Neural crest cell (in vitro differentiated cells): ENCODE measurements at regions not wholly inside any gene's neighbourhood (a gene's known extent, or its start where the extent isn't known, plus 50 kb on each side); places are given as distances from the start of the nearest gene placed in this dataset.

Experiments
- DNase-seq: peaks from one replicate; pipeline ENCODE4 v3.0.0; 2021; ENCODE audit warnings: low read depth, mixed read lengths, low spot score
- H3K27ac Mint-ChIP-seq: one replicate; pipeline ENCODE4 v1.8.0; 2021; ENCODE audit warnings: mild to moderate bottlenecking, mixed read lengths; ENCODE audit not compliant: unreplicated experiment
- H3K27me3 Mint-ChIP-seq: 2 replicates; pipeline ENCODE4 v1.8.0; 2021; ENCODE audit warnings: low read depth, mild to moderate bottlenecking, mixed read lengths
- H3K36me3 Mint-ChIP-seq: 2 replicates; pipeline ENCODE4 v1.8.0; 2021; ENCODE audit warnings: low read depth, mild to moderate bottlenecking, mixed read lengths
- H3K4me1 Mint-ChIP-seq: 2 replicates; pipeline ENCODE4 v1.8.0; 2021; ENCODE audit warnings: mixed read lengths
- H3K4me3 Mint-ChIP-seq: one replicate; pipeline ENCODE4 v1.8.0; 2021; ENCODE audit warnings: mild to moderate bottlenecking, mixed read lengths
- H3K9me3 Mint-ChIP-seq: 2 replicates; pipeline ENCODE4 v1.8.0; 2021; ENCODE audit warnings: mixed read lengths
- TF ChIP-seq, protein P1 (sequence below): fragments of 200-600 bp; sonication (generic); conservative IDR thresholded peaks from 2 replicates; pipeline ENCODE4 v1.5.0; 2021; ENCODE audit warnings: antibody characterized with exemption, mild to moderate bottlenecking

DNA sequence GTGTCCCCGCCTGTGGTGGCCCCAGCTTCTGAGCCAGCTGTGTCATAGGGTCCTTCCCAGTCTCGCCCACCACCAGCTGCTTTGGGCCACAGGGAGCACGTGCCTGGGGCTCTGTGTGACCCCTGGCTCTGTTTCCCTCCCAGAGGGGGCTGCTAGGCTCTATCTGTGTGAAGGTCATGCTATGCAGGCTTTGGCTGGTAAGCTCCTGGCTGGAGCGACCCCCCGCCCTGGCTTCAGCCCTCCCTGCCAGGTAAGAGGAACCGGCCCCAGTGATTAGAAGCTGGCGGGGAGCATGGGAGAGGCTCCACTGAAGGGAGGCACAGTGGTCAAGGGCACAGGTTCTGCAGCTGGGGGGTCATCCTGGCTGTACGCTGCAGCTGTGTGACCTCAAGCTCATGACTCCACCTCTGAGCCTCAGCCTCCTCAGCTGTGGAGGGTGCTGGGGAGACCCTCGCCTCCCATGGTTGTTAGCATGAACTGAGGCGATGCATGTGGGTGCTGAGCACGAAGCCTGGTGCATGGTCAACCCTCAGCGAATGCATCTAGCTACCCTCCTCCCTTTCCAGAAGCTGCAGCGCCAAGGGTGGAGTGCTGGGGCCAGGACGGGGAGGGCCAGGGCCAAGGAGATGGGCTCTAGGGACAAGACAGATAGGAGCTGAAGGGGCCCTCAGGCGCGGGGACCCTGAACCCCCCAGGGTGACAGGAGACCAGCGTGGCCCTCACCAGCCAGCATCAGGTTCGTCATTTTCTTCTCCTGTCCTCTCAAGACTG lies 163.8 kb upstream of the MVB12B start:
- Mint-ChIP-seq H3K36me3 (no peaks in the 10 kb centered on the region), H3K27me3 (peaks cover 8% of the 10 kb centered on the region), H3K27ac (no peak overlapping the region), H3K4me3 (no peak overlapping the region), H3K4me1 (peaks cover under 1% of the 10 kb centered on the region), H3K9me3 (no peaks in the 10 kb centered on the region)
- no peak for DNase-seq
- TF ChIP-seq, protein P1, sequence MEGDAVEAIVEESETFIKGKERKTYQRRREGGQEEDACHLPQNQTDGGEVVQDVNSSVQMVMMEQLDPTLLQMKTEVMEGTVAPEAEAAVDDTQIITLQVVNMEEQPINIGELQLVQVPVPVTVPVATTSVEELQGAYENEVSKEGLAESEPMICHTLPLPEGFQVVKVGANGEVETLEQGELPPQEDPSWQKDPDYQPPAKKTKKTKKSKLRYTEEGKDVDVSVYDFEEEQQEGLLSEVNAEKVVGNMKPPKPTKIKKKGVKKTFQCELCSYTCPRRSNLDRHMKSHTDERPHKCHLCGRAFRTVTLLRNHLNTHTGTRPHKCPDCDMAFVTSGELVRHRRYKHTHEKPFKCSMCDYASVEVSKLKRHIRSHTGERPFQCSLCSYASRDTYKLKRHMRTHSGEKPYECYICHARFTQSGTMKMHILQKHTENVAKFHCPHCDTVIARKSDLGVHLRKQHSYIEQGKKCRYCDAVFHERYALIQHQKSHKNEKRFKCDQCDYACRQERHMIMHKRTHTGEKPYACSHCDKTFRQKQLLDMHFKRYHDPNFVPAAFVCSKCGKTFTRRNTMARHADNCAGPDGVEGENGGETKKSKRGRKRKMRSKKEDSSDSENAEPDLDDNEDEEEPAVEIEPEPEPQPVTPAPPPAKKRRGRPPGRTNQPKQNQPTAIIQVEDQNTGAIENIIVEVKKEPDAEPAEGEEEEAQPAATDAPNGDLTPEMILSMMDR: no peak

DNA sequence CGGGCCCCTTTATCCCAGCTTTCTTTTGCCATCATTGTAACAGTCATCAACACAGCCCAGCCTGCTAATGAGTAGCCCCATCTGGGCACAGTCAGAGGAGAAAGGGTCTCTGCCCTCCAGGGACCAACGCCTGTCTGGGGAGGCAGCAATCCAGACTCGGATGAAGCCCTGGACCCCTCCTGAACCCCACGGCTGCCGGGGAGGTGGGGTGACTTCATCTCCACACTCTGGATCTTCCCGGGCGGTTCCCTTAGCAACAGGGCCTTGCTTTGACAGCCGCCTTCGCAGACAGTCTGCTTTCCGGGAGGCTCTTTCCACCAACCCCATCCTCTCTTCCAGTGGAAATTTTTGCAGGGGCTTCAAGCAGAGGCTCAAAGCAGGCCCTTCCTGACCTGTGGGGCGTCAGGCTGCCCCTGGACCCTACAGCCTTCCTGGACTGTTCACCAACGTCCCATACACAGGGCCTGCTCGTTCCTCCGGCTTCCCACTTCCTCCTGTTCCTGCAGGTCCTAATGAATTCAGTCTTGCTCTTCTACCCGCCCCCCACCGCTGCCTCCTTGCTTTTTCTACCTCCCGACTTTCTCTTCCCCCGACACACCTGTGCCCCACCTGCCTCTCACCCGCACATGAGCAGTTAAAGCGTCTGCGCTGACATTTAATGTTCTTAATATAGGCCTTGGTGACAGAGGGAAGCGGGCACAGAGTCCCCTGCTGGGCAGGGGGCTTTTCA lies 161.7 kb upstream of the MVB12B start:
- DNase-seq: no peak

DNA sequence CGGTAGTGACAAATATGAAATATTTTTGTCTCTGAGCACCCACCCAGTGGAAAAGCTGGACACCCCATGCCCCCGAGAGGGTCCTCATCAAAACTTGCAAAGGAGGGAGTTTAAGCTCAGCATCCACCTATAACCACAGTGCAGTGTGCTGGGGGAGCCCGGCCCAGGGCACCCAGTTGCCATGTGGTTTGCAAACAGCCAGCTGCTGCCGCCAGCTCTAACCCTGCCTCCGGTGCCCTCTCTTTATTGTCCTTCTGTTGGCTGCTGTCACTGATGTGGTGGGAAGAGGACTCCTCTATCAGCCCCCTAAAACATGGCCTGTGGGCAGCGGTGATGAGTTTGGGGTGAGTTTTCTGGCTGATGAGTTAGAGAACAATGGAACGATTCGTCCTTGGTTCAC lies 160.9 kb upstream of the MVB12B start:
- no peak overlapping the region for H3K27ac Mint-ChIP-seq
- H3K27me3 Mint-ChIP-seq: peaks cover 17% of the 10 kb centered on the region
- H3K4me3 Mint-ChIP-seq: no peak overlapping the region
- H3K36me3 Mint-ChIP-seq: no peaks in the 10 kb centered on the region
- H3K9me3 Mint-ChIP-seq: no peaks in the 10 kb centered on the region
- TF ChIP-seq, protein P1: no peak
- no peaks in the 10 kb centered on the region for H3K4me1 Mint-ChIP-seq
- DNase-seq: no peak

More for the DNA sequence above, 161.7 kb upstream of the MVB12B start:
- TF ChIP-seq, protein P1: no peak
- Mint-ChIP-seq H3K4me3 (no peak overlapping the region), H3K27ac (no peak overlapping the region), H3K27me3 (peaks cover 16% of the 10 kb centered on the region), H3K9me3 (no peaks in the 10 kb centered on the region), H3K4me1 (no peaks in the 10 kb centered on the region), H3K36me3 (no peaks in the 10 kb centered on the region)

DNA sequence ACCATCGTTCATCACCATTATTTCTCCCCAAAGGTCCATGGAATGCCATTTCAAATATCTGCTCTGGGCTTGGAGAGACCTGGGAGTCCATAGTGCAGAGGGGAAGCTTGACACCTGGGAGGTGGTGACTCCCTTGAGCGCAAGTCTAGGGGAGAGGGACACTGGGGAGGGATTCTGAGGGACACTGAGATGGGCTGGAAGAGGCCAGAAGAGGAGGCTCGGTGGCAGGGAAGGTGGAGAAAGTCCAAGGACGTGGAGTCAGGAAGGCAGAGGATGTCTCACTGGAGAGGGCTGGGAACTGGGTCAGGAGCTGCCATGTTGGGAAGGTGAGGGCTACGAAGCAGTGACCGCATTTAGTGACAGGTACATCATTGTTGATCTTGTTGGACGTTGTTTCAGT lies 160.3 kb upstream of the MVB12B start:
- TF ChIP-seq, protein P1: no peak
- DNase-seq: no peak
- Mint-ChIP-seq H3K27me3 (peaks cover 17% of the 10 kb centered on the region), H3K9me3 (no peaks in the 10 kb centered on the region), H3K27ac (no peak overlapping the region), H3K4me1 (no peaks in the 10 kb centered on the region), H3K36me3 (no peaks in the 10 kb centered on the region), H3K4me3 (no peak overlapping the region)

DNA sequence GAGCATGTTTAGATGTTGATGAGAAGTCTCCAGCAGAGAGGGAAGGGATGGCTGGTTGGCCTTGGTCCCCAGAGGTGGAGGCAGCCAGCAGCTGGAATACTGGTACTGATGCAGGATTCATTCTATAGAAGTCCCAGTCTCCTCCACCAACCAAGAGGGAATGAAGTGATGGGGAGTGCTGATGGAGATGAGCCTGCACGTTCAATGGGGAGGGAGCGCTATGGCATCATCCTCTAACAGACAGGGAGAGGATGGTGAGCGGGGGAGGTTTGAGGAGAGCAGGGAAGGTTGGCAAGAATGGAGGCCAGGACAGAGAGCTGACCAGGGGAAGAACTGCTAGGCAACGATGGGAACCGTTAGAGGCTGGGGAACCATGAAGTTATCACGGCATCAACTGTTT lies 159.8 kb upstream of the MVB12B start:
- DNase-seq: no peak

More for the DNA sequence above, 159.8 kb upstream of the MVB12B start:
- Mint-ChIP-seq H3K36me3 (no peaks in the 10 kb centered on the region), H3K9me3 (no peaks in the 10 kb centered on the region), H3K27me3 (peaks cover 17% of the 10 kb centered on the region), H3K4me3 (no peak overlapping the region), H3K4me1 (no peaks in the 10 kb centered on the region), H3K27ac (no peak overlapping the region)
- TF ChIP-seq, protein P1: no peak
